Islet precursor cell (in vitro differentiated cells): ENCODE measurements at regions not wholly inside any gene's neighbourhood (a gene's known extent, or its start where the extent isn't known, plus 50 kb on each side); places are given as distances from the start of the nearest gene placed in this dataset.
"Not testable (repeated sequence)": the region's sequence is repeated elsewhere in the genome, so short reads cannot be mapped to it uniquely, and the experiment has no call there.

ENCODE experiments used
- DNase-seq: peaks from one replicate; pipeline ENCODE4 v3.0.0-alpha.2; 2018

DNA sequence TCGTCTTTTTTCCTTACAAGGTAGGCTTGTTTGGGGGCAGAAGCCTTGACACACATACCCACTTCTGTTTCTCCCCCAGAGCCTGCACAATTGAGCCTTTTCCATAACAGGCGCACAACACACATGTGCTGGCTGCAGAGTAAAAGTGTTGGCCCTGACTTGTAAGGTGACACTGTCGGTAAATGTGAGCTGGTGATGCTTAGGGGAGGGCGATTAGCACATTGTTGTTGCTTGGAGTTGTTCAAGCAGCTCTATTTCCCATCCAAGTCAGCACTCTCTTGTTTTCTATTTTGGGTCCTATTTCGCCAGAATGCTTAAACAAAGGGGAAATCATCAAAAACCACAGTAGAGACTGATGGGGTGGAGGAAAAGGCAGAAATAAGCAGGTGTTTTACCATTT lies 51.9 kb upstream of the PTPRJ start:
- DNase-seq, result no peak

DNA sequence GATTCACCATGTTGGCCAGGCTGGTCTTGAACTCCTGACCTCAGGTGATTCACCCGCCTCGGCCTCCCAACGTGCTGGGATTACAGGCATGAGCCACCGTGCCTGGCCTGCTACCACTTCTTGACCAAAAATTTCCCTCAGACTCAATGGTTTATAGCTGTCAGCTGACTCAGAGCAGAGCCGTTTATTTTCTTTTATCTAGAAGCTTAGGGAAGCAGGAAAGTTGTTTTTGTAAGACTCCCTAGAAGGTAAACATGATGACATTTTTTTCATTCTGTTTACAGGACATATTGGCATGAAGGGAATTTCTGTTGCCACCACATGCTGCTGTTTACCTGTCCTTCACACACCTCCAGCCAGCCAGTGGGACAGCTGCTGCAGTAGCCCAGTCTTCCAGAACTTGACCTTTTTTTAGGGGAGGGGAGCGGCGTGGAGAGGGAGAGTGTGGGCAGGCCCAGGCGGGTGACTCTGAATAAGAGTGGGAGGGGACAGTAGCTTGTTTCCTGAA lies 56.1 kb upstream of the PTPRJ start:
- peak; percentile 83 for DNase-seq

DNA sequence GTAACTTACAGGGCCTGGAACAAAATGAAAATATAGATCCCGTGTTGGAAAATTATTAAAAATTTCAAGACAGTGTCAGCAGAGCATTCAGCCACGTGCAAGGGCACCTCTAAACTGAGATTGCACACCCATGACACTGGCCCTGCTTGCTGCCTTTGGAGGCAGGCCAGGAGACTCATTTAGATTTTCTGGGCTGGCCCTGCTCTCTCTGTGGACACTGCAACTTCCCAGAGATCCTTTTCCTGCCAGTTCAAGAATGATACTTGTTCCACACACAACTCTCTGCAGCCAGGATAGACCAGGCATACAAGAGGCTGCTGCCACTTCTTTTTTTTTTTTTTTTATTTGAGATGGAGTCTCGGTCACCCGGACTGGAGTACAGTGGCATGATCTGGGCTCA lies 56.7 kb upstream of the PTPRJ start:
- no peak for DNase-seq

DNA sequence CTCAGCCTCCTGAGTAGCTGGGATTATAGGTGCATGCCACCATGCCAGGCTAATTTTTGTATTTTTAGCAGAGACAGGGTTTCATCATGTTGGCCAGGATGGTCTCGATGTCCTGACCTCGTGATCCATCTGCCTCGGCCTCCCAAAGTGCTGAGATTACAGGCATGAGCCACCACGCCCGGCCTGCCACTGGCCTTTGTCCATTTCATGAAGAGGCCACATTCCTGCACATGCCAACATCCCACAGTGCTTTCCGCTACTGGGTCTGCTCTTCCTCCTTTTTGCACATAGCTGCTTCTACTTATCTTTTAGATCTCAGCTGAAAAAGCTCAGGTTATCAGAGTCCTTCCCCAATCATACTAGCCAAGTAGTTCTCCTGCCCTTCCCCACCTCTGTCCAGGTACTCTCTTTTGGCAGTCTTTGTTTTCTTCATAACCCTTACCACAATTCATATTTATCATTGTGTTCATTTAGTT lies 59.2 kb upstream of the PTPRJ start:
- not testable (repeated sequence) for DNase-seq

DNA sequence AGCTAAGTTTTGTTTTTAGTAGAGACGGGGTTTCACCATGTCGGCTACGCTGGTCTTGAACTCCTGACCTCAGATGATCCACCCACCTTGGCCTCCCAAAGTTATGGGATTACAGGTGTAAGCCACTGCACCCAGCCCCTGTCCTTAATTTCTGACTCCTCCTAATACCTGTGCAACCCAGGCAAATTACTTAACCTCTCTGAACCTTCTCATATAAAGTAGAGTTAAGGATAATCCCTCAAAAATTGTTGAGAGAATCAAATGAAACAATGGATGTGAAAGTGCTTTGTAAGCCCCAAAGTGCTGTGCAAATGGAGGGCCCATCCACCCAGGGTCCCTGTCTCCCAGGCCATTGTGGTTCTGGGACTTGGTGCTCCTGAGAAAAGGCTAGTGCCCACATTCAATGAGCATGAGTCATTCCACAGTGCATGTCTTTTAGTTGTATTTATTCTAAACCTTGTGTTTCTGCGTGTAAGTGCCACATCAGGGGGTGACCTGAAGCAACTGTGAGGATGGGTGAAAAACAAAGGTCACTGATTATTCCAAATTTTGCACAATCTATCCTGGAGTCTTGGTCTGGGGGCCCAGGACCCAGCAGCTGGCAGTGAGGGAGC lies 61.4 kb upstream of the PTPRJ start:
- DNase-seq, result peak; percentile 74

DNA sequence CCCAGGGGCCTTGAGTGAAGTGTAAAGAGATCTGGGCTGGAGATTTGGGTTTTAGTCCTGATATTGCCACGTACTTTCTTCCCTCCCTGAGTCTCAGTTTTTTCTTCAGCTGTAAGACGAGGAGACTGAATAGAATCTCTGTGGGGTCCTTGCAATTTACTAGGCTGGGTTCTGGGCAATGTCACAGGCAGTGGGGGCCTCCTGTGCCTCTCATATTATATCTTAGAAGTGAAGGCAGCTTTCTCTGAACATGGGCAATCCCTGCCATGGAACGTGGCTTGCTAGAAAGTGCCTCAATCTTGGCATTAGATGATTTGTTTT lies 62.0 kb upstream of the PTPRJ start:
- no peak for DNase-seq

DNA sequence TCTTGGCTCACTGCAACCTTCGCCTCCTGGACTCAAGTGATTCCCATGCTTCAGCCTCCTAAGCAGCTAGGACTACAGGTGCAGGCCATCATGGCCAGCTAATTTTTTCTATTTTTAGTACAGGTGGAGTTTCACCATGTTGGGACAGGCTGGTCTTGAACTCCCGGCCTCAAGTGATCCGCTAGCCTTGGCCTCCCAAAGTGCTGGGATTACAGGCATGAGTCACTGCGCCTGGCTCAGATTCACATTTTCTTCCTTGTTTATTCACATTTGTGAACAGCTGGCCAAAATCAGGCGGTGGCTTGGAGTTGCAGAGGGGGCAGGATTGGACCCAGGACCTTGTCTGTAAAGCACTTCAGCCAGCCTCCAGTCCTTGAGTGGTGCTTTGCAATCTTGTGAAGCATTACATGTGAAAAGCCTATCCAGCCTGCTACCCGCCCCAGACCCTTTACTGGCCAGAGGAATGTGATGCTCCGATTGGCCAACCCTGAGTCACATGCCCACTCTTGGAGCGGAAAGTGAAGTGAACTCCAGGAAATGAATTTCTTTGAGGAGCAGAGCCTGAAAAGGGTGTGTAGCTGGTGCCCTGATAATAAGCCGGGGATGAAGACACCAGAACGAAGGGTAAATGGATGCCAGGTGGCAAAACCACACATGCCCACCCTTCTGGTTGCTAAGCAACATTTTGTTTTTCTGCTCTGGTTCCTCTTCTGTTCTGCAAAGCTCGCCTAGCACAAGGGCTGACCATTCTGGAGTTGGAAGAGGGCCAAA lies 62.6 kb upstream of the PTPRJ start:
- peak; percentile 86 for DNase-seq

DNA sequence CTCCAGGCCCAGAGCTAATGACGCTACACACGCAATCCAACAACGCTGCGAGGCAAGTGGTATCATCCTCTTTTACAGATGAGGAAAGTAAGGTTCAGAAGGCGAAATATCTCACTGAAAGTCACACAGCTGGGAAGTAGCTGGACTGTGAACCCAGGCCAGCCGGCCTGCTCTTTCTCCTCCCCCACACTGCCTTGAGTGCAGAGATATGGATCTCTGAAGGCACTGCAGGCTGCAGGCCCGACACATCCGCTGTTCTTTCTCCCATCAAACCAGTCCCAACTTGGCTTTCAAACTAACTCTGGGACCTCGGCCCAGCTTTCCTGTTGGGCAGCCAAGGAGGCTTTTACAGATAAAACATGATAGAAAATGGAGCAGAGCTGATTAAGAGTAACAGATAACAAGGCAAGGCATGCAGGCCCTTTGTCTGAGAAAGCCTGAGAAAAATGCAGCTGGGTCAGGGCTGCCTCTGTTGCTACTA lies 64.0 kb upstream of the PTPRJ start:
- peak; percentile 94 for DNase-seq

DNA sequence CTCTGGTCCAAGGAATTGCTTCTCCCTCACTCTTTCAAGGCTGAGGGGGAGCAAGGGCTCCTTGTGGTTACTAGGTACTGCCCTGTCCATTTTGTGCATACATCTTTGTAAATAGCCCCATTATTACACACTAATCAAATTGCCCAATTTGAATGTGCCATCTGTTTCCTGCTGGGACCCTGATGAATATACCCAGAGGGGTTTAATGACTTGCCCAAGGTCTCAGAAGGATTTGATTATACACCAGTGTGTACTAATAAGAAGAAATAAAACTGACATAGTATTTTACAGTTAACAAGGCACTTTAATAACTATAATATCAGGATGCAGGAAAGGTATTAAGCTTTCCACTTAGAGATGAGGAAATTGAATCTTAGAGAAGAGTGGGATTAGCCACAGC lies 64.6 kb upstream of the PTPRJ start:
- no peak for DNase-seq

DNA sequence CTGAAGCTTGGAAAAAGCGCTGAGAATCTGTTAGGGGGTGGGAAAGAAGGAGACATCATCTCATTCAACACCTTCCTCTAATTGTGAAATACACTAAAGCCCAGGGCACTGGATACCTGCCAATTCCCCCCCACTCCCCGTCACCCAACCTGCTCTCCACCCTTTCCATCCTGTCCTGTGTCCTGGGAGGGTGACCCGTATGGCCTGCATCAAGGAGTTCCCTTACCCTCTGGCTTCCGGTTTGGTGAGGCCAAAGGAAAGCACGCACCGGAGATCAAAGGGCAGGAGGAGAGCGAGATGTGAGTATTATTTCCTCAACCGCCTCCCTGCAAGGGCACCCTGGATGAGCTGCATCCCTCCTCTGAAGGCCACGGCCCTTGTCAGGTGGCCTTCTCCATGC lies 65.0 kb upstream of the PTPRJ start:
- DNase-seq, result no peak

DNA sequence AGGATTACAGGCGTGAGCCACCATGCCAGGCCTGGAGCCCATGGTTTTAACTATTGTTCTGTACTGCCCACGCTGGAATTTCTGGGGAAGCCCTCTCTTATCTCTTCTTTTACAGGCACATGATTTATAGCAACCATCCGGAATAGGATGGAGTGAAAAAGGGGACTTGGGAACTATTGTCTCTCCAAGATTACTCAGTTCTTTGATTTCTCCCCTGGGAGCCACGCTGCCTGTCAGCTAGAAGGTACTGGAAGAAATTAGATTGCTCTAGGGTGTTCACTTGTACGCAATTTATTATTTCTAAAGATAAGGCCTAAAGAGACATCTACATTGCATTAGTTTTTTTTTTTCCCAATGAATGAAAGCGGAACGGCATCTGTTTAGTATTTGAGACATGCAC lies 65.6 kb upstream of the PTPRJ start:
- DNase-seq, result no peak

DNA sequence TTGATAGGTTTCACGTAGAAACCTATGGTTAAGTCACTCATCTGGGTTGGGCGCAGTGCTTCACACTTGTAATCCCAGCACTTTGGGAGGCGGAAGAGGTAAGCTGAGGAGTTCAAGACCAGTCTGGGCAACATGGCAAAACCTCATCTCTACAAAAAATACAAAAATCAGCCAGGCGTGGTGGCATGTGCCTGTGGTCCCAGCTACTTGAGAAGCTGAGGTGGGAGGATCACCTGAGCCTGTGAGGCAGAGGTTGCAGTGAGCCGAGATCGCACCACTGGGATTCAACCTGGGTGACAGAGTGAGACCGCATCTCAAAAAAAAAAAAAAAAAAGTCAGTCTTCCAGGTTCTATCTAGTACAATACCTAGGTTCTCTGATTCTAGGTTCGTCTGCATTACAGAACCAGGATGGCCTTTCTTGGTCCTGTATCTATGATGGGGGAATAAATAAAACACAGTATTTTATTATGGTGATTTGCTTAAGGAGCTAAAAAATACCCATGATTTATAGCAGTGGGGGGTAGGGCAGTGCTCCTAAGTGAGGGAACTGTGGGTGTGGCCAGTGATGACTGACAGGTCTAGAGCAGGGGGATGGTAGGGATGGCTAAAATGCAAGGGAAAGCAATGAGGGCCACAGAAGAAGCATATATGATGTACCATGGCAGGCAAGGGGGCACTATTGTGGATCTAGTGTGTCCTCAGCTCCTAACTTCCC lies 65.5 kb upstream of the NUP160 start:
- DNase-seq, result no peak

DNA sequence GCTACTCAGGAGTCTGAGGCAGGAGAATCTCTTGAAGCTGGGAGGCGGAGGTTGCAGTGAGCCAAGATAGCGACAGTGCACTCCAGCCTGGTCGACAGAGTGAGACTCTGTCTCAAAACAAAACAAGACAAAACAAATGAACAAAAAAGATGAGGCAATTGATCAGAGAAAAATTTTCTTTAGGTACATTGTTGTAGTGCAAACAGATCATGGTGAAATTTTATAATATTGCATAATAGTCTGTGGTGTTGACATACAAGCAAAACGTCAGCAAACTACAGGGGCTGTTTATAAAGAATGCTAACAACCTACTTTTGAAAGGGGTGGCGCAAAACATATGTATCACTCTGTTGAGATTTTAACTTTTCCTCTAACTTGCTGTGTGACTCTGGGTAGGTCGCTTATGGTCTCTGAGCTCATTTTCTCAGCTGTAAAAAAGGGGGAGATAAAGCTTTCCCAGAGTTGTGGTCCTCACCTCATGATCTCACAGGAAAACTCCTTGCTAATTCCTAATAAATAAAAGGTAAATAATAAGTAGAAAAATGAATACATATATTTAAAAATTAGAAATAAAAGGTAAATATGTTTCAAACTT lies 64.8 kb upstream of the NUP160 start:
- no peak for DNase-seq

DNA sequence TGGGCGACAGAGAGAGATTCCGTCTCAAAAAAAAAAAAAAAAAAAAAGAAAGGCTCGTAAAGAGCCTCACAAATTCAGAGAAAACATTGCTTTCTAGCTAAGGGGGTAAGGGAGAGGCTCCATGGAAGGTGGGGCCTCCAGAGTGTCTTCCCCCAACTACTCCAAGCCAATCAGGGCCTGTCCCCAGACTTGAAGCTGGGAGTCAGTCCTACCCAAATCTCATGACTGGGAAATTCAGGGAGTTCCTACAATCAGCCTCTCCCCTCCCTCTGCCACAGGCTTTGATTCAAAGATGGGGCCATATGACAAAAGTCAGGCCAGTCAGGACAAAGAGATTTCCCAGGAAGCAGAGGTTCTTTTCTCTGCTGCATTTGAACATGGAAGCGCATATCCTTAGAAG lies 63.0 kb upstream of the NUP160 start:
- DNase-seq, result no peak

DNA sequence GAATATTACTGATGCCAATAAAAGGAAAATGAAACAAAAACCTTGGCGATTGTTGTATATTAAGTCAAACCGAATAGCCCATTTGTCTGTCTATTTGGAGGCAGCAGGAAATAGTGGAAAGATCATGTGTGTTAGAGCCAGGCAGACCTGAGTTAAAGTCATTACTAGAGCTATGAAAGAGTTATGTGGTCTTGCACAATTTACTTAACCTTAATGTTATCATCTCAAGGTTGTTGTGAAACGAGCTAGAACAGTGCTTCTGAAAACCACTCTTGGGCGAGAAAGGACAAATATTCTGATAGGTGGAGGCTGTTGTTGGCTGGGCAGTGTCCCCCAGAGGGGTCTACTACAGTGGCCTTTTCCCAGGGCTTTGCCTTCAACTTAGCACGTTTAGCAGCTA lies 60.0 kb upstream of the NUP160 start:
- no peak for DNase-seq

DNA sequence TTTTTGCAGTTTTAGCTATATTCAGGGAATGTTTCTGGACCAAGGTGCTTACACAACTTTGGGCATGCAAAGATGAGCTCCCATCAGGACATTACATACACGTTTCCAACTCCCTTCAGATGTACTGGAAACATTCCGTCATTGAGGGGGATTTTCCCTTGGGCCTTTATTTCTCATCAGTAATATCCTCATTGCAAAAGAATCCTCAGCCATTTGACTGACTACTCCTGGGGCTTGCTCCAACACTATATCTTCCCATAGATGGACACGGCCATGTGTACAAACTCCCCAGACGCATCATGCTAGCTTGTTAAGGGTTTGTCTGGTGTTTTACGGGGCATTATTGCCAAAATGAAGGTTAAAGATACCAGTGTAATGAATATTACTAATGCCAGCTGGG lies 59.3 kb upstream of the NUP160 start:
- no peak for DNase-seq

DNA sequence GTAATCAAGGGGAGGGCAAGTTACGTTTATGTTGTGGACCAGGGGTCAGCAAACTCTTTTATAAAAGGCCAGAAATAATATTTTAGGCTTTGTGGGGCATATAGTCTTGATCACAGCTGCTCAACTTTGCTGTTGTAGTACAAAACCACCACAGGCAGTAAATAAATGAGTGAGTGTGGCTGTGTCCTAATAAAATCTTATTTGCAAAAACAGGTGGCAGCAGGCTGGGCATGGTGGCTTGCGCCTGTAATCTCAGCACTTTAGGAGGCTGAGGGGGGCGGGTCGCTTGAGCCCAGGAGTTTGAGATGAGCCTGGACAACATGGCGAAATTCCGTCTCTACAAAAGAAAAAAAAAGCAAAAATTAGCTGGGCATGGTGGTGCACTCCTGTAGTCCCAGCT lies 57.9 kb upstream of the NUP160 start:
- DNase-seq, result no peak

DNA sequence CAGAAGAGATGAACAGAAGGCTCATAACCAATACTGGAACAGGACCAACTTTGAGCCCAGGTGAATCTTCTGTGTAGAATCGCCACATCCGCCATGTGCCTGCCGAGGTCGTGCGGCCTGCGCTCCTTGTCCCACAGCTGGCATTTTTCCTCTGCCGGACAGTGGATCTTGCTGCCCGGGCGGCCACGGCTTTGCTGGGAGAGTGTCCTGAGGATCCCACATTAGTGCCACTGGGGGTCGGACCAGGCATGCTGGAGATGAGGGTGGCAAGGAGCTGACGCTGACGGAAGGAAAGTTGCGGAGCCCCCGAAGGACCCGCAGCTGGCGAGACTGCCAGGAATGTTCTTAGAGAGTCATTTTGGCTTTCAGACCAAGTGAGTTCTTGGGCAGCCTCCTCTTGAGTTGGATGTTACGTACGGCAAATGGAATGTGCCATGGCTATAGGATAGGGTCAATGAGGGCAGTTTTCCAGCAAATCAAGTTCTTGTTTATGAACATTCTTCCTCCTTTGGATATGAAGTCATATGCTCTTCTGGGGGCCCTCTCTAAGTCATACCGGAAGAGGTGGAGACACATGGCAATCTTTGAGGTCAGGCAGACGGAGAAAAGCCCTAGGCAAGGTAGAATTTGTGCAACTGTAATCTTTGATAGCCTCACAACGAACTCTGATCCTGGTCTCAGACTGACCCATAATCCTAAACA lies 57.4 kb upstream of the NUP160 start:
- no peak for DNase-seq

DNA sequence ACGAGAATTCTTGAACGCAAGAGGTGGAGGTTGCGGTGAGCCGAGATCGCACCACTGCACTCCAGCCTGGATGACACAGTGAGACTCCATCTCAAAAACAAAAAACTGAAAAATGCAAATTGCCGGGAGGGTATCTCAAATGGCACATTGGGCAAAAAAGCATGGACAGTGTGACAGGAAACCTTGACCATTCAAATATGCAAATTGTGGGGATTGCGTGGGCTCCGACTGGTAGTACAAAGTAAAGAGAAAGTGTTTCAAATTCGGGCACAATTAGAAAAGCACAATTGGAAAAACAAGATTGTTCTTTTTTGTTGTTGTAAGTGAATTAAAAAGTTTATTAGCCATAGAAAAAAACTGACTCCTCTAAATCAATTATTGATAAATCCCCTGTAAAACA lies 56.7 kb upstream of the NUP160 start:
- DNase-seq, result no peak

DNA sequence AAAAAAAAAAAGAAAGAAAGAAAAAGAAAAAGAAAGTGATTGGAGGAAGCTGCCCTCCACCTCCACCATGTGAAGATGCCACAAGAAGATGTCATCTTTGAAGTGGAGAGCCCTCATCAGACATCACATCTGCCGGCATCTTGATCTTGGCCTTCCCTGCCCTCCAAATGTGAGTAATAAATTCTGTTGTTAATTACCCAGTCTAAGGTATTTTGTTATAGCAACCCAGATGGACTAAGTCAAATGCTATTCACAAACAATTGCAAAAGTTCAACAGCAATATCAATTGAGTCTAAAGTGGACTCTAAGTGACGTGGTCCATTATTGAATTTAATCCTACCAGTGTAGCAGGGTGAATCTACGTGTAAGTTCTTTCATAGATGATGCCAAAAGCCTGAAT lies 55.9 kb upstream of the NUP160 start:
- DNase-seq, result no peak

DNA sequence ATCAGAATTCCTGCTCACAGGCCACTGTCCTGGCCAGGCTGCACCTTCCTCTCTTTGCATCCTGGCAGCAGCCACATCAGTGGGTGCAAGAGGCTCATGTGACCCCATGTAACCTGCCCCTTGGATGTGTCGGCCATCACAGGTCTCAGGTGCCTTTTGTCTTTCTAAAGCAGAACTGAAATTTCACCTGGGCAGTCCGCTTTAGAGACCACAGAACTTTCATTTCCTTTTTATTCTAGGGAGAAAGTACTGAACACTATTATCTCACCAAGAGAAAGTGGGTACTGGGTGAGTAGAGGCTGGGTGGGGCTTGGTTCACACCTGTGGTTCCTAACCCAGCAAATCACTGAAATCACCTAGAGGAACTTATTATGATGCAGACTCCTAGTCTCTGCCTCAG lies 51.7 kb upstream of the NUP160 start:
- DNase-seq, result no peak
